GM18873 (cell line): ENCODE measurements at regions not wholly inside any gene's neighbourhood (a gene's known extent, or its start where the extent isn't known, plus 50 kb on each side); places are given as distances from the start of the nearest gene placed in this dataset.
"Not testable (repeated sequence)": the region's sequence is repeated elsewhere in the genome, so short reads cannot be mapped to it uniquely, and the experiment has no call there.

ENCODE experiments used
- ATAC-seq: cut with Tn5 transposase; IDR thresholded peaks from one replicate; pipeline ENCODE4 v1.9.1; 2021; ENCODE audit warnings: mild to moderate bottlenecking, moderate library complexity, moderate number of reproducible peaks; ENCODE audit not compliant: unreplicated experiment, low FRiP score

- no peak for ATAC-seq
Observed at GRCh38 chr9:89690334-89690912, 85.6 kb downstream of the GADD45G start.

GRCh38 chr9:89695441-89695891 lies 90.7 kb downstream of the GADD45G start:
- no peak for ATAC-seq

GRCh38 chr9:89695979-89696378 lies 91.2 kb downstream of the GADD45G start:
- not testable (repeated sequence) for ATAC-seq

- no peak for ATAC-seq
Observed at GRCh38 chr9:89696780-89697179, 92.0 kb downstream of the GADD45G start.

- ATAC-seq: no peak
Observed at GRCh38 chr9:89697553-89697952, 92.7 kb downstream of the GADD45G start.

- no peak for ATAC-seq
Observed at GRCh38 chr9:89698411-89699005, 93.7 kb downstream of the GADD45G start.

- no peak for ATAC-seq
Observed at GRCh38 chr9:89699646-89700045, 94.8 kb downstream of the GADD45G start.

GRCh38 chr9:89701221-89701798 lies 96.5 kb downstream of the GADD45G start:
- ATAC-seq: peak; percentile 59

GRCh38 chr9:89702401-89702800 lies 97.6 kb downstream of the GADD45G start:
- no peak for ATAC-seq

GRCh38 chr9:89705651-89706050 lies 100.8 kb downstream of the GADD45G start:
- no peak for ATAC-seq

- no peak for ATAC-seq
Observed at GRCh38 chr9:89706086-89706485, 101.3 kb downstream of the GADD45G start.

GRCh38 chr9:89706731-89707191 lies 101.9 kb downstream of the GADD45G start:
- ATAC-seq: no peak

GRCh38 chr9:89710697-89711096 lies 105.9 kb downstream of the GADD45G start:
- no peak for ATAC-seq

- no peak for ATAC-seq
Observed at GRCh38 chr9:89711866-89712265, 107.1 kb downstream of the GADD45G start.

- ATAC-seq: no peak
Observed at GRCh38 chr9:89712283-89712682, 107.5 kb downstream of the GADD45G start.

- ATAC-seq: no peak
Observed at GRCh38 chr9:89714321-89714720, 109.5 kb downstream of the GADD45G start.

GRCh38 chr9:89715318-89715858 lies 110.6 kb downstream of the GADD45G start:
- no peak for ATAC-seq

GRCh38 chr9:89715881-89716280 lies 111.1 kb downstream of the GADD45G start:
- no peak for ATAC-seq

- no peak for ATAC-seq
Observed at GRCh38 chr9:89716559-89716958, 111.7 kb downstream of the GADD45G start.

GRCh38 chr9:89718176-89718575 lies 113.4 kb downstream of the GADD45G start:
- ATAC-seq: no peak

- ATAC-seq: no peak
Observed at GRCh38 chr9:89718651-89719050, 113.8 kb downstream of the GADD45G start.

GRCh38 chr9:89719202-89719601 lies 114.4 kb downstream of the GADD45G start:
- no peak for ATAC-seq
